ENCODE measurements at regions not wholly inside any gene's neighbourhood (a gene's known extent, or its start where the extent isn't known, plus 50 kb on each side); places are given as distances from the start of the nearest gene placed in this dataset.

DNA sequence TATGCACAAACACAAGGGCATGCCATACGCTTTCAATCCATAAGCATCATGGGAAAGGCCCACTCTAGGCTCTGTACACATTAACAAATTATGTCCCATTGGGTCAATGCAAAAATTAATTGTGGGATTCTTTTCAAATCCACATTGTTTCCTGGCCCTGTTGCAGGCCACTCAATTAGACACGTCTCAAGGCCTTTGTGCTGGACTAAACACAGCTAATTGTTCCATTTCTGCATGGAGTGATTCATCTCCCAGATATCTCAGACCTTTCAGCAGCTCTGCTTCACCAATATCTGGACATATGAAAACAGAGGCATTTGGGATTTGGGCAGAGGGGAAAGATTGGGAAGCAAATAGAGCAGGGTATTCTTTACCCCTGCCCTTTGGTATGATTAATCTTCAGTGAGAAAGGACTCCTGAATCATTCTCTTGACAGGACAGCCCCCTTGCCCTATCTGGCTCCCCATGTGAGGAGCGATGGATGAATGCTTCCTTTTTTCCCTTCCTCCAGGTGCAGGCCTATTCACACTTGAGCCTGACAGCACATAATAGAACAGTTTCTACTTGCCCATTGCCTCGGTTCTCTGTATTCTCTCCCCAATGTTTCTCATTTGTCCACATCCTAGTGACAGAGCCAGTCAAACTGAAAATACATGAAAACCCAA is 547.6 kb downstream of the HAO1 start:
- ATAC-seq (no peak), DNase-seq (ENCODE audit: low read depth, low spot score) (no peak)
- H3K27me3 ChIP-seq (ENCODE audit: control insufficient read depth, insufficient read depth, low read length), result no peaks in the 10 kb centered on the region
- ChIA-PET POLR2A (no interaction called here), CTCF (no interaction called here)
- BruUV-seq (replicated peaks), result no TSS peak
- no peaks in the 10 kb centered on the region for H3K4me1 ChIP-seq (ENCODE audit: control insufficient read depth, insufficient read depth, low read length)
- no peak overlapping the region for H3K27ac ChIP-seq (ENCODE audit: low read length)
- no peaks in the 10 kb centered on the region for H3K9me3 ChIP-seq (ENCODE audit: control insufficient read depth, insufficient read depth, low read depth, low read length)
- intact Hi-C loops (cut with micrococcal nuclease; ENCODE audit: unreplicated experiment) (no loop called here), in situ Hi-C loops (cut with HindIII; ENCODE audit: low pct_unique_long_range_greater_than_20kb, low sequenced_read_pairs) (no loop called here)
- H3K36me3 ChIP-seq (ENCODE audit: control insufficient read depth, insufficient read depth, low read length), result no peaks in the 10 kb centered on the region
- TF ChIP-seq TCF7L2 (IDR thresholded peaks at IDR 0.05; ENCODE audit: low read depth, low read length), result no peak
- no peak for TF ChIP-seq REST (IDR thresholded peaks at IDR 0.05; ENCODE audit: insufficient read depth in 1 of 2, low read depth in 2 of 2, low read length in 1 of 2)
- TF ChIP-seq, protein P1, sequence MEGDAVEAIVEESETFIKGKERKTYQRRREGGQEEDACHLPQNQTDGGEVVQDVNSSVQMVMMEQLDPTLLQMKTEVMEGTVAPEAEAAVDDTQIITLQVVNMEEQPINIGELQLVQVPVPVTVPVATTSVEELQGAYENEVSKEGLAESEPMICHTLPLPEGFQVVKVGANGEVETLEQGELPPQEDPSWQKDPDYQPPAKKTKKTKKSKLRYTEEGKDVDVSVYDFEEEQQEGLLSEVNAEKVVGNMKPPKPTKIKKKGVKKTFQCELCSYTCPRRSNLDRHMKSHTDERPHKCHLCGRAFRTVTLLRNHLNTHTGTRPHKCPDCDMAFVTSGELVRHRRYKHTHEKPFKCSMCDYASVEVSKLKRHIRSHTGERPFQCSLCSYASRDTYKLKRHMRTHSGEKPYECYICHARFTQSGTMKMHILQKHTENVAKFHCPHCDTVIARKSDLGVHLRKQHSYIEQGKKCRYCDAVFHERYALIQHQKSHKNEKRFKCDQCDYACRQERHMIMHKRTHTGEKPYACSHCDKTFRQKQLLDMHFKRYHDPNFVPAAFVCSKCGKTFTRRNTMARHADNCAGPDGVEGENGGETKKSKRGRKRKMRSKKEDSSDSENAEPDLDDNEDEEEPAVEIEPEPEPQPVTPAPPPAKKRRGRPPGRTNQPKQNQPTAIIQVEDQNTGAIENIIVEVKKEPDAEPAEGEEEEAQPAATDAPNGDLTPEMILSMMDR (IDR thresholded peaks at IDR 0.05), result no peak
- no peak for TF ChIP-seq POLR2AphosphoS5 (IDR thresholded peaks at IDR 0.05; ENCODE audit: low read depth, low read length)
- TF ChIP-seq SIN3A (IDR thresholded peaks at IDR 0.05; ENCODE audit: borderline replicate concordance, insufficient read depth, low read depth, low read length), result no peak
- no peak overlapping the region for H3K4me3 ChIP-seq (ENCODE audit: low read depth in 2 of 2, low read length in 2 of 2)

DNA sequence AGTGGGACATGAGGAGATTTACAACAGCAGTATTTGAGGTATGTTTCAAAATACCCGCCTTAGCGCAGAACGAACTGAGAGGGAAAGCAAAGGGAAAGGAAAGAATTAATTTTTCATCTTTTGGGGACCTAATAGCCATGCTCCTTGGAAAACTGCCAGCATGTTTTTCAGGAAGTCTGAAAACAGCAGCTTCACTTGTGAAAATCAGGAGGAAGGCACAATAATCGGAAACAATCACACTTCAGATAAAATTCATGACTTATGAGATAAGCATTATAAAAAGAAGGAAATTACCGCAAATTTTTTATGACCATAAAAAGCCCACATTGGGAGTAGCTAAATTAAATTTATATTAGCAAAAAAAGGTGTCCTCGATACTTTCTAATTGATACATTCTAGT is 541.1 kb downstream of the HAO1 start:
- BruUV-seq (replicated peaks), result no TSS peak
- no peaks in the 10 kb centered on the region for H3K4me1 ChIP-seq (ENCODE audit: control insufficient read depth, insufficient read depth, low read length)
- ChIA-PET POLR2A (no interaction called here), CTCF (no interaction called here)
- H3K36me3 ChIP-seq (ENCODE audit: control insufficient read depth, insufficient read depth, low read length), result no peaks in the 10 kb centered on the region; the same call in 1 of the 2 replicates
- H3K4me3 ChIP-seq (ENCODE audit: low read depth in 2 of 2, low read length in 2 of 2), result no peak overlapping the region
- intact Hi-C loops (cut with micrococcal nuclease; ENCODE audit: unreplicated experiment) (no loop called here), in situ Hi-C loops (cut with HindIII; ENCODE audit: low pct_unique_long_range_greater_than_20kb, low sequenced_read_pairs) (no loop called here)
- no peak for TF ChIP-seq TCF7L2 (IDR thresholded peaks at IDR 0.05; ENCODE audit: low read depth, low read length)
- TF ChIP-seq, protein P1 (IDR thresholded peaks at IDR 0.05), result no peak
- TF ChIP-seq POLR2AphosphoS5 (IDR thresholded peaks at IDR 0.05; ENCODE audit: low read depth, low read length), result no peak
- no peak for TF ChIP-seq REST (IDR thresholded peaks at IDR 0.05; ENCODE audit: insufficient read depth in 1 of 2, low read depth in 2 of 2, low read length in 1 of 2)
- no peak for TF ChIP-seq SIN3A (IDR thresholded peaks at IDR 0.05; ENCODE audit: borderline replicate concordance, insufficient read depth, low read depth, low read length)
- ATAC-seq, result no peak
- no peak for DNase-seq (ENCODE audit: low read depth, low spot score)
- no peak overlapping the region for H3K27ac ChIP-seq (ENCODE audit: low read length)
- no peaks in the 10 kb centered on the region for H3K27me3 ChIP-seq (ENCODE audit: control insufficient read depth, insufficient read depth, low read length)
- no peaks in the 10 kb centered on the region for H3K9me3 ChIP-seq (ENCODE audit: control insufficient read depth, insufficient read depth, low read depth, low read length)

Measured in Panc1 (cell line).